Stimulated activated CD8-positive, alpha-beta memory T cell treated with anti-CD3 and anti-CD28 coated beads, Interleukin-4, amount 100 ng/mL, for 4 hours (primary cell): ENCODE measurements at regions not wholly inside any gene's neighbourhood (a gene's known extent, or its start where the extent isn't known, plus 50 kb on each side); places are given as distances from the start of the nearest gene placed in this dataset.

Experiments
- DNase-seq, 2 donors: peaks; one replicate each; pipeline ENCODE4 v3.0.0-alpha.2; 2020; ENCODE audit warnings: low read depth in 2 of 2, low spot score in 1 of 2

- no peak for DNase-seq
Observed at GRCh38 chr14:97187916-97188315, 390.7 kb downstream of the VRK1 start.

GRCh38 chr14:97196336-97196735, 399.2 kb downstream of the VRK1 start:
- DNase-seq, result no peak

GRCh38 chr14:97198813-97199212, 401.6 kb downstream of the VRK1 start:
- DNase-seq, result no peak

GRCh38 chr14:97200245-97200644, 403.1 kb downstream of the VRK1 start:
- no peak for DNase-seq

GRCh38 chr14:97206916-97207315, 409.7 kb downstream of the VRK1 start:
- DNase-seq, result no peak

GRCh38 chr14:97210202-97210601, 413.0 kb downstream of the VRK1 start:
- no peak for DNase-seq

- DNase-seq, result no peak
Observed at GRCh38 chr14:97212399-97212798, 415.2 kb downstream of the VRK1 start.

GRCh38 chr14:97213720-97214119, 416.5 kb downstream of the VRK1 start:
- DNase-seq, result no peak

- no peak for DNase-seq
Observed at GRCh38 chr14:97215263-97215969, 418.2 kb downstream of the VRK1 start.

GRCh38 chr14:97217111-97217885, 420.1 kb downstream of the VRK1 start:
- DNase-seq, result no peak

GRCh38 chr14:97218274-97218673, 421.1 kb downstream of the VRK1 start:
- DNase-seq, result no peak

- no peak for DNase-seq
Observed at GRCh38 chr14:97218691-97219430, 421.7 kb downstream of the VRK1 start.

- no peak for DNase-seq
Observed at GRCh38 chr14:97219431-97220017, 422.3 kb downstream of the VRK1 start.

GRCh38 chr14:97221572-97222285, 424.5 kb downstream of the VRK1 start:
- DNase-seq, result no peak

- DNase-seq, result no peak
Observed at GRCh38 chr14:97224016-97224415, 426.8 kb downstream of the VRK1 start.

GRCh38 chr14:97230051-97230450, 432.9 kb downstream of the VRK1 start:
- no peak for DNase-seq

- DNase-seq, result no peak
Observed at GRCh38 chr14:97233319-97233985, 436.3 kb downstream of the VRK1 start.

GRCh38 chr14:97246648-97247047, 449.5 kb downstream of the VRK1 start:
- DNase-seq, result no peak

GRCh38 chr14:97248973-97249372, 451.8 kb downstream of the VRK1 start:
- DNase-seq, result no peak

GRCh38 chr14:97250931-97251330, 453.7 kb downstream of the VRK1 start:
- DNase-seq, result no peak
